ENCODE measurements at regions not wholly inside any gene's neighbourhood (a gene's known extent, or its start where the extent isn't known, plus 50 kb on each side); places are given as distances from the start of the nearest gene placed in this dataset.

GRCh38 chr11:81039916-81040524, 1599.2 kb upstream of the TENM4 start:
- Mint-ChIP-seq H3K9me3 (peaks cover 5 to 19% of the 10 kb centered on the region in 2 donors), H3K4me3 (no peak overlapping the region), H3K36me3 (no peaks in the 10 kb centered on the region), H3K27ac (no peak overlapping the region), H3K4me1 (no peaks in the 10 kb centered on the region), H3K27me3 (no peaks in the 10 kb centered on the region)
- ATAC-seq (replicated peaks): no peak
- no peak for DNase-seq

- Mint-ChIP-seq H3K4me1 (no peaks in the 10 kb centered on the region), H3K27me3 (no peaks in the 10 kb centered on the region), H3K4me3 (no peak overlapping the region), H3K9me3 (peaks cover 5 to 26% of the 10 kb centered on the region in 2 donors), H3K27ac (no peak overlapping the region), H3K36me3 (no peaks in the 10 kb centered on the region)
- DNase-seq (no peak), ATAC-seq (replicated peaks) (no peak)
Measured at GRCh38 chr11:81036168-81036870, 1595.5 kb upstream of the TENM4 start.

- DNase-seq (no peak), ATAC-seq (replicated peaks) (no peak)
- H3K36me3 Mint-ChIP-seq: no peaks in the 10 kb centered on the region
- H3K4me1 Mint-ChIP-seq: no peaks in the 10 kb centered on the region
- H3K27me3 Mint-ChIP-seq: no peaks in the 10 kb centered on the region
- H3K9me3 Mint-ChIP-seq: peaks cover 5 to 27% of the 10 kb centered on the region in 2 donors
- no peak overlapping the region for H3K4me3 Mint-ChIP-seq
- H3K27ac Mint-ChIP-seq: no peak overlapping the region
Measured at GRCh38 chr11:81033779-81034540, 1593.1 kb upstream of the TENM4 start.

DNA sequence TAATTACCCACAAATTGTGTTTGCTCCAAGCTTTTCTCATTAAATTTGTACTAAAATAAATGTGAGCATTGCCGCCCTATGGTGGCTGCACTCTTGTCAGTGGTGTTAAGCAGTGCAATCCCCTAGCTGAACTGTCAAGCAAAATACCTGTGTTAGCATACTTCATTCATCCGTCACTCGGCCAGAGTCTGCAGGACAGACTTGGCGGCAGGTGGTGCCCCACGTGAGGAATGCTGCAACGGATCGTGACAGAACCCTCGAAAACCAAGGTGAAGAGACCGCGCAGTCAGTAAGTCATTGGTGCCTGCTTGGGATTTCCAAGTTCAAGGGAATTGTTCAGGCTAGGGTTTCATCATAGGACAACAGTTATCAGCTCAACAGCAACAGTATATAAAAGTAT, 1592.1 kb upstream of the TENM4 start:
- Mint-ChIP-seq H3K4me1 (no peaks in the 10 kb centered on the region), H3K27me3 (no peaks in the 10 kb centered on the region), H3K4me3 (no peak overlapping the region), H3K27ac (no peak overlapping the region), H3K36me3 (no peaks in the 10 kb centered on the region), H3K9me3 (peaks cover 5 to 25% of the 10 kb centered on the region in 2 donors)
- DNase-seq (no peak), ATAC-seq (replicated peaks) (no peak)

DNA sequence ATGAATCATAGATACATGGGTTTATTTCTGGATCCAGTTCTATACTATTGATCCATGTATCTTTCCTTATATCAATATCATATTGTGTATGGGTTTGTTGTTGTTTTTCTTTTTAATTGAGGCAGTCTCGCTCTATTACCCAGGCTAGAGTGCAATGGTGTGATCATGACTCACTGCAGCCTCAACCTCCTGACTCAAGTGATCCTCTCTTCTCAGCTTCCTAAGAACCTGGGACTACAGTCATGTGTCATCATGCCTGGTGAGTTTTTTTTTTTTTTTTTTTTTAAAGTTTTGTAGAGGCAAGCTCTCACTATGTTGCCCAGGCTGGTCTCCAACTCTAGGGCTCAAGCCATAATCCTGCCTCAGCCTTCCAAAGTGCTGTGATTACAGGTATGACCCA, 1589.4 kb upstream of the TENM4 start:
- no peaks in the 10 kb centered on the region for H3K4me1 Mint-ChIP-seq
- H3K27me3 Mint-ChIP-seq: no peaks in the 10 kb centered on the region
- no peak overlapping the region for H3K4me3 Mint-ChIP-seq
- DNase-seq (no peak), ATAC-seq (replicated peaks) (no peak)
- H3K27ac Mint-ChIP-seq: no peak overlapping the region
- no peaks in the 10 kb centered on the region for H3K36me3 Mint-ChIP-seq
- peaks cover 0 to 9% of the 10 kb centered on the region in 2 donors for H3K9me3 Mint-ChIP-seq

GRCh38 chr11:81026032-81026431, 1585.2 kb upstream of the TENM4 start:
- H3K4me1 Mint-ChIP-seq: no peaks in the 10 kb centered on the region
- no peak overlapping the region for H3K4me3 Mint-ChIP-seq
- ATAC-seq (replicated peaks) (no peak), DNase-seq (no peak)
- no peaks in the 10 kb centered on the region for H3K27me3 Mint-ChIP-seq
- no peaks in the 10 kb centered on the region for H3K36me3 Mint-ChIP-seq
- peaks cover 0 to 1% of the 10 kb centered on the region in 2 donors for H3K9me3 Mint-ChIP-seq
- H3K27ac Mint-ChIP-seq: no peak overlapping the region

- H3K27me3 Mint-ChIP-seq: no peaks in the 10 kb centered on the region
- H3K4me1 Mint-ChIP-seq: no peaks in the 10 kb centered on the region
- ATAC-seq (replicated peaks): no peak
- no peak overlapping the region for H3K4me3 Mint-ChIP-seq
- no peak for DNase-seq
- H3K27ac Mint-ChIP-seq: no peak overlapping the region
- no peaks in the 10 kb centered on the region for H3K36me3 Mint-ChIP-seq
- no peaks in the 10 kb centered on the region for H3K9me3 Mint-ChIP-seq
Measured at GRCh38 chr11:81022057-81022456, 1581.2 kb upstream of the TENM4 start.

- no peak overlapping the region for H3K27ac Mint-ChIP-seq
- H3K27me3 Mint-ChIP-seq: no peaks in the 10 kb centered on the region
- ATAC-seq (replicated peaks) (no peak), DNase-seq (no peak)
- H3K36me3 Mint-ChIP-seq: no peaks in the 10 kb centered on the region
- no peaks in the 10 kb centered on the region for H3K4me1 Mint-ChIP-seq
- H3K4me3 Mint-ChIP-seq: no peak overlapping the region
- peaks cover 0 to 1% of the 10 kb centered on the region in 2 donors for H3K9me3 Mint-ChIP-seq
Measured at GRCh38 chr11:81010631-81011030, 1569.8 kb upstream of the TENM4 start.

DNA sequence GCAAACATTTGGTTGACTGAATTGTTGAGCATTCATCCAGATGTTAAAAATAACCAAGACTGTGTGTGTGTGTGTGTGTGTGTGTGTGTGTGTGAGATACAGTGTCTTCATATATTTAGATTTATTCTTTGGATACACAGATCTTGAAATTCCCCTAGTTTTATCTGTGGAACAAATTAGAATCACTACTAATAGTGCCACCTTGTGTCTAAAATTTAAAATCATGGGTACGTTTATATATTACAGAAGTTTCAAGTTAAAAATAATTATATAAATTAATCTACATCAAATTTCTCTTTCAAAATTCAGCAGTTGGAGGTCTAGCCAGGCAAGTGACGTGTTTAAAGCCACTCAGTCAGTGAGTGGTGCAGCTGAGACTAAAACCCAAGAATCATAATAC, 1566.2 kb upstream of the TENM4 start:
- Mint-ChIP-seq H3K4me3 (no peak overlapping the region), H3K4me1 (no peaks in the 10 kb centered on the region), H3K36me3 (no peaks in the 10 kb centered on the region), H3K9me3 (peaks cover 0 to 1% of the 10 kb centered on the region in 2 donors), H3K27ac (no peak overlapping the region), H3K27me3 (no peaks in the 10 kb centered on the region)
- ATAC-seq (replicated peaks) (no peak), DNase-seq (no peak)

DNA sequence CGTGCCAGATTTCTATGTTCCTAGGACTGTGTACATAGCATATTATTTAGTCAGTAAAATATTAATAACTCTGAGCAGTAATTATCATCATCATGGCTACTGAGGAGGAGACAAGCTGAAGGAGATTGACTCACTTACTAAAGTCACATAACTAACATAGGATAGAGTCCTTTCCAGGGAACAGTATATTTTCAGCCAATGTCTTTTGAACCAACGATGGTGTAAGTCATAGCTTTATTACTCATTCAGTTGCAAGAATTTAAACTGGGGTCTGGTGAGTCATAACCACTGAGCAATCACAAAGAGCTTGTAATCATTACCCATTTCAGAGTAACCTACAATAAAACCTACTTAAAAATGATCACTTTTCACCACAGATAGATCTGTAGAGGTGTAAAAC, 1564.8 kb upstream of the TENM4 start:
- H3K27ac Mint-ChIP-seq: no peak overlapping the region
- no peaks in the 10 kb centered on the region for H3K27me3 Mint-ChIP-seq
- no peaks in the 10 kb centered on the region for H3K9me3 Mint-ChIP-seq
- ATAC-seq (replicated peaks): no peak
- no peak for DNase-seq
- H3K36me3 Mint-ChIP-seq: no peaks in the 10 kb centered on the region
- no peaks in the 10 kb centered on the region for H3K4me1 Mint-ChIP-seq
- H3K4me3 Mint-ChIP-seq: no peak overlapping the region

DNA sequence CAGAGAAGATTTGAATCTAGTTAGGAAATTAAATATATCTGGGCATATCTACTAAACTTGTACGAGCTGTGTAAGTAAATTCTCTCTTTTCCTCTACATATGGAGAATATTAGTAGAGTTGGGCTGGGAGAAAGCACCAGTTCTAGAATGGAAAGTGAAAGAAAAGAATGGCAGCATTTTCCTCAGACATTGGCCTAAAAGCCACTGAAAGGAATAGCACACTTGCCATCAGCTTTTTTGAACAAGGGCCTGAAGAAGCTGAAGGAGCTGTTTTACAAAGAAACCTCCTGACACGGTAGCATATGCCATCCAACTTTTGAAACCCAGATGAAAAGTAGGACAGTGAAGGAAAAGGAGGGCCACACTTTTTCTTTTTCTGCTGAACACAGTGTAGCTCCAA, 1563.7 kb upstream of the TENM4 start:
- Mint-ChIP-seq H3K9me3 (no peaks in the 10 kb centered on the region), H3K36me3 (no peaks in the 10 kb centered on the region), H3K27me3 (no peaks in the 10 kb centered on the region), H3K4me1 (no peaks in the 10 kb centered on the region), H3K27ac (no peak overlapping the region), H3K4me3 (no peak overlapping the region)
- no peak for ATAC-seq (replicated peaks)
- DNase-seq: no peak

DNA sequence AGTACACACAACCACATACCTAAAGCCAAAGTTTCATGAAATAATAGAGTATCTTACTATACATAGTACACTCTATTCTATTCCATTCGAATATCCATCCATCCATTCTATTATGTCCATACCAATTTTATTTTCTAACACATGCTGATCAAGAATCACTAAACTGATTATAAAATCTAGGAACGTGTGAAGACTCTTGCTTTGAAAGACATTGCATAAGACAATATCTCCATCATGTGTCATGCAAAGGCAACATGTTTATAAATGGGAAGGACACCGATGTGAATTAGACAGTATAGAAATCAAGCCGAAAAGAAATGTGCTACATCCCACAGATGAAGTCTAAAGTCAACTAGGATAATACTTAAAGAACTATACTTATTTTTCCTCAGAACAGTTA, 1561.5 kb upstream of the TENM4 start:
- Mint-ChIP-seq H3K36me3 (no peaks in the 10 kb centered on the region), H3K27ac (no peak overlapping the region), H3K4me1 (no peaks in the 10 kb centered on the region), H3K4me3 (no peak overlapping the region), H3K9me3 (no peaks in the 10 kb centered on the region), H3K27me3 (no peaks in the 10 kb centered on the region)
- ATAC-seq (replicated peaks) (no peak), DNase-seq (no peak)

DNA sequence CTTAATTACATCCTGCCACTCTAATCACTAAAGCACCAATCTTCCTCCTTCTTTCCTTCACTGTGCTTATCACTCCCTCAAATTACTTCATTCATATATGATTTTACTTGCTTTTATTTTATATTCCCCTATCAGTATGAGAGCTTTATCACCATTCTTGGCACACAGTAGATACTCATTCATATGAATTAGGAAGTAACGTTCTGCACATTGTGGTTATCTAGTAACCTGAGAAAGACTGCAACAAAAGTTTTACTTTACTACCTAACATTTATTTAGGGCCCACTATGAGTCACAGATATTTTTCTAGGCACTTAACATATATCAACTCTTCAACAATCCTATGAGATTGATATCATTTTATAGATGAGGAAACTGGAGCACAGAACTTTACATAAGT, 1559.9 kb upstream of the TENM4 start:
- DNase-seq (no peak), ATAC-seq (replicated peaks) (no peak)
- Mint-ChIP-seq H3K36me3 (no peaks in the 10 kb centered on the region), H3K4me1 (no peaks in the 10 kb centered on the region), H3K9me3 (no peaks in the 10 kb centered on the region), H3K27ac (no peak overlapping the region), H3K27me3 (no peaks in the 10 kb centered on the region), H3K4me3 (no peak overlapping the region)

GRCh38 chr11:81000334-81000733, 1559.5 kb upstream of the TENM4 start:
- DNase-seq: no peak
- no peak for ATAC-seq (replicated peaks)
- Mint-ChIP-seq H3K4me3 (no peak overlapping the region), H3K36me3 (no peaks in the 10 kb centered on the region), H3K27me3 (no peaks in the 10 kb centered on the region), H3K4me1 (no peaks in the 10 kb centered on the region), H3K9me3 (no peaks in the 10 kb centered on the region), H3K27ac (no peak overlapping the region)

DNA sequence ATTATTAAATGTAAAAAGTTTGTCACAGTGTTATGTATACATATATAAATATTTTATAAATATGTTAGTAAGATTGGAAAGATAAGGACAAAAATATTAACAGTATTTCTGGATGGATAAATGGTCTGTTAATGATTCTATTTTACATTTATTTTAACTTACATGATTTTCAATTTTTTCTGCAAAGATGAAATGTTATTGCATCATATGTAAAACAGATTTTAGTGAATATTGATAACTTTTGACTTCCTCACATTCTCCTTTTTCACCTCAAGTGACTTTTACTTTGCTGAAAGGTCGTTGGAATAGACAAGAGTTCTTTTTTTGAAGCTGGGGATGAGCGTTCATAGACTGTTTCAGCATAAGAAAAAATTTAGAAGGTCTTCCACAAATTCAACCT, 1554.7 kb upstream of the TENM4 start:
- Mint-ChIP-seq H3K27ac (no peak overlapping the region), H3K4me3 (no peak overlapping the region), H3K9me3 (peaks cover 0 to 1% of the 10 kb centered on the region in 2 donors), H3K27me3 (no peaks in the 10 kb centered on the region), H3K36me3 (no peaks in the 10 kb centered on the region), H3K4me1 (no peaks in the 10 kb centered on the region)
- ATAC-seq (replicated peaks) (no peak), DNase-seq (no peak)

All from stimulated activated naive B cell treated with anti-CD40 and anti-IgM and Interleukin-4, amounts not matched to agents 10 μg/mL and 1 μg/mL and 100 μg/mL, for 72 hours (primary cell).